ENCODE measurements at regions not wholly inside any gene's neighbourhood (a gene's known extent, or its start where the extent isn't known, plus 50 kb on each side); places are given as distances from the start of the nearest gene placed in this dataset.
"Not testable (repeated sequence)": the region's sequence is repeated elsewhere in the genome, so short reads cannot be mapped to it uniquely, and the experiment has no call there.

- no peak for DNase-seq
Measured at GRCh38 chr3:88000853-88001252, 58.0 kb downstream of the CGGBP1 start.

DNA sequence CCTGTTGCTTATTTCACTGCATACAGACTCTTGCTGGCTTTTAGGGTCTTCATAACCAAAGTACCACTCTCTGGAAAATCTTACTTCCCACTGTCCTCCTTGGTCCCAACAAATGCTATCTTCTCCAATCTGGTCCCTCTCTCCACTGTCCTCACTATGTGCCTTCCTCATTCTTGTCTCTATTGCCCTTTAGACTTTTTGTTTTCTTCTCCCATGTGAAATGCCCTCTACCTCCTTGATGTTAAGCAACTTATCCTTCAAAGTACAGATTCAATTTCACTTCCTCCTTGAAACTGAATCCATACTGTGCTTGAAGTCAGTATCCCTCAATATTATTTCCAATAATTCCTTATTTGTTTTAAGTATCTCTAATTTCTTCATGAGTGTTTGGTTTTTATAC, 60.8 kb downstream of the CGGBP1 start:
- no peak for DNase-seq

GRCh38 chr3:87997298-87997697, 61.5 kb downstream of the CGGBP1 start:
- DNase-seq: peak; percentile 8

GRCh38 chr3:87996882-87997281, 61.9 kb downstream of the CGGBP1 start:
- no peak for DNase-seq

DNA sequence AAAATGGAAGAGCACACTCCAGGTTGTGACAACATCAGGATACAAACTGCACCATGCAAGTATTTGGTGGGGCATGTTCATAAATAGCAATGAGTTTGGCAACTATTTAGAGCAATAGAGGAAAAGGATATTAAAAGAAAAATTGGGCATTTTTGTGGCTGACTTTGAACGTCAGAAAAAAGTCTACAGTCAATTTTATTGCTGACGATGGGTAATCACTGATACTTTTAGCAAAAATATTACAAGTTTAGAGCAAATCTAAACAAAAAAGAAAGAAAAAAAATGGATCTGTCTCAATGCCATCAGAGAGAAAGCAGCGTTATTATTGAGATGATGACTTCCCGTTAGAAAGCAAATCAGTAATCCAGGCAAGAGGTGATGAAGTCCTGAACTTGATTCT, 65.2 kb downstream of the CGGBP1 start:
- DNase-seq: no peak

DNA sequence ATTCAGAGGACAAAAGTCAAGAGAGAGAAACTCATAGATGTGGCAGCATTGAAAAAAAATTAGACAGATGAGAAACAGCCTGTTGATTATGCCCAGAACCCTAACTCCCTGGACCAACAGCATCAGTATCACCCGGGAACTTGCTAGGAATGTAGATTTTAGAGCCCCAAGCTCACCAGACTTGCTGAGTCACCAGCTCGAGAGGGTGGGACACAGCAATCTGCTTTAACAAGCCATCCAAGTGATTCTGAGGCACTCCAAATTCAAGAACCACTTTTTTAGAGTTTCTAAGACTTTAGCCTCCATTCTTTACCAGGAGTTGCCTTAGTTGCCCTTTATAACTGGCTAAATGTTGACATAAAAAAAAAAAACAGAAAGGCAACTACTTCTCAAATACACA, 70.9 kb downstream of the CGGBP1 start:
- DNase-seq: no peak

- no peak for DNase-seq
Measured at GRCh38 chr3:87982421-87982820, 76.4 kb downstream of the CGGBP1 start.

DNA sequence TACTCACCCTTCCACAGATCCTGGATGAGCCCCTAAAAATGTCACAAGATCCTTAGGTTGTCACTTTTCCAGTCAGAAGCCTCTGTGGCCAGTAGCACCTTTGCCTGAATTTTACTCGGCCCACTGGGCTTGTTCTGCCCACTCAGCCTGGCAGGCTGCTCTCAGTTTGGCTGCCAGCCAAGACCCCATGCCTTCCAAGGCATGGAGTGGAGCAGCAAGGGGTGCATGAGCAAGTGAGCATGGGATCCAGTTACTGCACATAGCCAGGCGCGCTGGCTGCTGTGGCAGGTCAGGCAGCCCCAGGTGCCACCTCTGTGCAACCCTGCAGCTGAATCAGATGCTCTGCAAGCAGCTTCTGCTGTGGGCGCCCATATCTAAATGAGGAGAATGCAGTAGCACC, 79.3 kb downstream of the CGGBP1 start:
- DNase-seq: no peak

DNA sequence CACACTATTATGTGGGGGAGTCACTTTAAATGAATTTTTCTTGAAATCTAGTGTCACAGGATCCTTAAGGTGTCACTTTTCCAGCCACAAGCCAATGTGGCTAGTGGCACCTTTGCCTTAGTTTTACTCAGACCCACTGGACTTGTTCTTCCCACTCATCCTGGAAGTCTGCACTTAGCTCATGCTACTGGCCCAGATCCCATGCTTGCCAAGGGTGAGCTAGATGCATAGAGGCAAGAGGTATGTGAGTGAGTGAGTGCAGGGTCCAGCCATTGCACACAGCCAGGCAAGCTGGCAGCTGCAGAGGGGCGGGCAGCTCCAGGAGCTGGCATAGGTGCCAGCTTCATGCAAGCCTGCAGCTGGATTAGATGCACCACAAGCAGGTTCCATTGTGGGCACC, 81.0 kb downstream of the CGGBP1 start:
- no peak for DNase-seq

GRCh38 chr3:87975716-87976115, 83.1 kb downstream of the CGGBP1 start:
- no peak for DNase-seq

DNA sequence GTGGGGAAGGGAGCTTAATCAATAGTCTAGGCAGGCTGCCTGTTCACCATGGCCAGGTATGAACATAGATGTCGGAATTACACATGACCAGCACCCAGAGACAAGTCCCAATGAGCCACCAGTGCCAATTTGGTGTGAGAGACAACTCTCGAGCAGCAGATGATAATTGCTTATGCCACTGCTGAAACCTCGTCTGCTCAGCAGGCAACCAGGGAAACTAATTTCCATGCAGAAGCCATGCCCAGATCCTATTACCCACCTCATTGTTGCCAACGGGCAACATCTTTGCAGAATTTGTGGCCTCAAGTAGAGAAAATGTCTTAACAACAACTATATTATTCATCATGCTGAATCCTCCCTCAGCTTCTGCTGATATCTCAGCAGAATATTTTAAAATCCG, 84.9 kb downstream of the CGGBP1 start:
- no peak for DNase-seq

- DNase-seq: no peak
Measured at GRCh38 chr3:87969620-87970019, 89.2 kb downstream of the CGGBP1 start.

- DNase-seq: no peak
Measured at GRCh38 chr3:87968668-87969067, 90.1 kb downstream of the CGGBP1 start.

DNA sequence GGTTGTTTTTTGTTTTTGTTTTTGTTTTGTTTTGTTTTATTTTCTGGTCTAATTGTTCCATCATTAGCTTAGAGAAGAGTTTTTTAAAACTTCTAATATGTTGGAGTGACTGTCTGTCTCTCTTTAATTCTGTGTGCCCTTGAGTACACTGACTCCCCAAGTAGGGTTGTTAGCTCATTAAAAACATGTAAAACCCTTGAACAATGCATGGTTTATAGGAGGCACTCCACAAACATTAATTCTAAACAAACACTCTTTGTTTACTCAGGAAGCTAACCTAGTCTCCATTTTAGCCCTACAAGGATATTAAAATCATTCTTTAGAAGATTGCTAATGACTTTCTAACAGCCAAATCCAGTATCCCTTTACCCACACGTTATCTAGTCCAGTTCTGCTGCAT, 100.5 kb downstream of the CGGBP1 start:
- DNase-seq: no peak

DNA sequence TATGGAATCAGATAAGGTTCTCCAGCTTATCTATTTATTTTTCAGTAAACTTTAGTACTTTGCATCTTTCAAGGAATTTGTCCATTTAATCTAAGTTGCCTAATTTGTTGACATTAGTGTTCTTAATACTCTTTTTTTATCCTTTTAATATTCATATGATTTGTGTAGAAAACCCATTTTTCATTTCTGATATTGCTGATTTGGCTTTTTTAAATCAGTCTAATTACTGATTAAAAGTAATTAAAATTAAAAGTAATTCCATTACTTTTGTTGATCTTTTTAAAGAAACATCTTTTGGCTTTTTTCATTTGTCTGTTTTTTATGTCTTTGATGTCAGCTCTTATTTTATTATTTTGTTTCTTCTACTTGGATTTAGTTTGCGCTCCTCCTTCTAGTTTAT, 101.2 kb downstream of the CGGBP1 start:
- DNase-seq: no peak

DNA sequence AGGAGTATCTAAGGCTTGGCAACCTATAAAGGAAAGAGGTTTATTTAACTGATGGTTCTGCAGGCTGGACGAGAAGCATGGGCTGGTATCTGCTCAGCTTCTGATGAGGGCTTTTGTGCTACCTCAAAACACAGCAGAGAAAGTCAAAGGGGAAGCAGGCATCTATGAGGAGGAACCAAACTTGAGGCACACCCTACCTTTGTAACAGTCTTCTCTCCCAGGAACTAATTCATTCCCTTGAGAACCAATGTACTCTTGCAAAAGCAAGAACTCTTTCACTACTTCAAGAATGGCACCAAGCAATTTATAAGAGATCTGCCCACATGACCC, 109.0 kb downstream of the CGGBP1 start:
- no peak for DNase-seq

- DNase-seq: no peak
Measured at GRCh38 chr3:87949189-87949878, 109.5 kb downstream of the CGGBP1 start.

DNA sequence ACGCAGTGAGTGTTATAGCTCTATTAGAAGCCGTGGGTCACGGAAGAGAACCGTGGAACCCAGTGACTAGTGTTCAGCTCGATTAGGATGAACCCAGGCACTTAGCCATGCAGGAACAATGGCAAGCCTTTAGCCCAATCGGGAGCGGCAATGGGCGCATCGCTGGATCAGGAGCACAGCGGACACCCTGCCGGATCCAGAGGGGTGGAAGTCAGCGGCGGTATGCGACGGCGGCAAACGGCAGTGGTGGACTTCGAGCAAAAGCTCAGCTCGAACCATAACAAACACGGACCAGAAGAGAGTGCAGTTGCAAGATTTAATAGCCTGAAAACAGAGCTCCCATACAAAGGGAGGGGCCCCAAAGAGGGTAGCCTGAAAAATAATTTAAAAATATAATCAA, 112.8 kb downstream of the CGGBP1 start:
- not testable (repeated sequence) for DNase-seq

- not testable (repeated sequence) for DNase-seq
Measured at GRCh38 chr3:87942256-87942655, 116.5 kb downstream of the CGGBP1 start.

DNA sequence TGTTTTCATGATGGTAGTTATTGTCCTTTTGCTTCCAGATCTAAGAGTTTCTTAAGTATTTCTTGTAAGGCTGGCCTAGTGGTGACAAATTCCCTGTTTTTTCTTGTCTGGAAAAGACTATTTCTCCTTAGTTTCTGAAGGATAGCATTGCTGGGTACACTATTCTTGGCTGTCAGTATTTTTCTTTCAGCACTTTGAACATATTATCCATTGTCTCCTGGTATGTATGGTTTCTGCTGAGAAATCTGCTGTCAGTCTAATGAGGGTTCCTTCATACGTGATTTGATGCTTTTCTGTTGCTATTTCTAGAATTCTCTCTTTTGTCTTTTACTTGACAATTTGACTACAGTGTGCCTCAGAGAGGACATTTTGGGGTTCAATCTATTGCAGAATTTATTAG, 134.3 kb downstream of the CGGBP1 start:
- DNase-seq: no peak

DNA sequence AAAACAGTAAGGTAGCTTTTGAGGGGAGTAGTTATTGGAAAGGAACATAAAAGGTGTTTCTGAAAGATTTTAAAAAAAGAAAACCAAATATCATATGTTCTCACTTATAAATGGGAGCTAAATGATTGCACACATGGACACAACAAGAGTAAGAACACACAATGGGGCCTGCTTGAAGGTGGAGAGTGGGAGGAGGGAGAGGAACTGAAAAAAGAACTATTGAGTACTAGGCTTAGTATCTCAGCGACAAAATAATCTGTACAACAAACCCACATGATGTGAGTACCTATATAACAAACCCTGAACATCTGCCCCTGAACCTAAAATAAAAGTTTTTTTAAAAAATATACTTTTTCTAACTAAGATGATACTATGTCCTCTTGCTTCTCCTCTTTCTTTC, 138.3 kb downstream of the CGGBP1 start:
- no peak for DNase-seq

- no peak for DNase-seq
Measured at GRCh38 chr3:87901141-87901540, 157.7 kb downstream of the CGGBP1 start.

DNA sequence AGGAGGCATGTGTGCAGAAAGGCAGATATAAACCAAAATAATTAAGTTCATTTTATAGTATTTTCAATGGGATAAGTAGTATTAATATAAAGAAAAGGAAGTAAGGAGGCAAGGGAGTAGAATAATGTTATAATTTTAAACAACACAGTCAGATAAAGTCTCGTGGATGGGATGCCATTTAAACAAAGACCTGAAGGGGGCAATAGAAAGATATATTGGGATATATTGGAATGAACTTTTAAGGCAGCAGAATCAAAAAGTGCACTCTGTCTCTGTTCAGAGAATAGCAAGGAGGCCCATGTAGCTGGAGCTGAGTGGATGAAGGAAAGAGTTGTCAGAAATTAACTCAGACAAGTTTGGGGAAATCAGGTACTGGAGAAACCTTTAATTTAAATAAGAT, 158.7 kb downstream of the CGGBP1 start:
- DNase-seq: no peak

GRCh38 chr3:87898971-87899370, 159.8 kb downstream of the CGGBP1 start:
- no peak for DNase-seq

- no peak for DNase-seq
Measured at GRCh38 chr3:87895983-87896382, 162.8 kb downstream of the CGGBP1 start.

- no peak for DNase-seq
Measured at GRCh38 chr3:87873136-87873535, 185.7 kb downstream of the CGGBP1 start.
